Retina (tissue), 1 donor: ENCODE measurements at regions not wholly inside any gene's neighbourhood (a gene's known extent, or its start where the extent isn't known, plus 50 kb on each side); places are given as distances from the start of the nearest gene placed in this dataset.
A peak's percentile ranks its signal among the peaks of the same experiment; 100 is the strongest.
"Not testable (repeated sequence)": the region's sequence is repeated elsewhere in the genome, so short reads cannot be mapped to it uniquely, and the experiment has no call there.

ENCODE experiments used
- DNase-seq: peaks from one replicate; pipeline ENCODE4 v3.0.0-alpha.2; 2016

DNA sequence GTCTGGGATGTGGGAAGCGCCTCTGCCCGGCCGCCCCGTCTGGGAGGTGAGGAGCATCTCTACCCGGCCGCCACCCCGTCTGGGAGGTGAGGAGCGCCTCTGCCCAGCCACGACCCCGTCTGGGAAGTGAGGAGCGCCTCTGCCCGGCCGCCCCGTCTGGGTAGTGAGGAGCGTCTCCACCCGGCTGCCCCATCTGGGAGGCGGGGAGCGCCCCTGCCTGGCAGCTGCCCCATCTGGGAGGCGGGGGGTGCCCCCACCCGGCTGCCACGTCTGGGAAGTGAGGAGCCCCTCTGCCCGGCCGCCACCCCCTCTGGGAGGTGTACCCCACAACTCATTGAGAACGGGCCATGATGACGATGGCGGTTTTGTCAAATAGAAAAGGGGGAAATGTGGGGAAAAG, 288.3 kb downstream of the SPRY1 start:
- not testable (repeated sequence) for DNase-seq

- DNase-seq, result not testable (repeated sequence)
Measured at GRCh38 chr4:123695531-123695930, 298.9 kb downstream of the SPRY1 start.

- DNase-seq, result no peak
Measured at GRCh38 chr4:123696687-123697086, 300.1 kb downstream of the SPRY1 start.

DNA sequence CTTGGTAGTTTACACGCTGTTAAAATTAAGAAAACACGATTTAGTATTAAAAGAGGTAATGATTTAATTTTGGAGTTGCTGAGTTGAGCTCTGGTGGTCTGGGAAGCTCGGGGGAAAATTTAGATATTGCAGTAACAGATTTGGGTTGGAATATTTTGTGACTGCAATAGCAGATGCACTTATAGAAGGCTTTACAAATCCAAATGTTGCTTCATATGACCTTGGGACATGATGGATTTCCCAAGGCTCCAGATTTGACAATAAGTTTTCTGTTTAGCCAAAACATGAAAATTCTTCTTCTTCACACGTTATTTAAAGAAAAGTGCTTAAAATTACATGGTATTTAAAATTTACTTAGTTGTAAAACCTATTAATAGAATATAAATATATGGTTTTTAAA, 302.0 kb downstream of the SPRY1 start:
- DNase-seq, result no peak

DNA sequence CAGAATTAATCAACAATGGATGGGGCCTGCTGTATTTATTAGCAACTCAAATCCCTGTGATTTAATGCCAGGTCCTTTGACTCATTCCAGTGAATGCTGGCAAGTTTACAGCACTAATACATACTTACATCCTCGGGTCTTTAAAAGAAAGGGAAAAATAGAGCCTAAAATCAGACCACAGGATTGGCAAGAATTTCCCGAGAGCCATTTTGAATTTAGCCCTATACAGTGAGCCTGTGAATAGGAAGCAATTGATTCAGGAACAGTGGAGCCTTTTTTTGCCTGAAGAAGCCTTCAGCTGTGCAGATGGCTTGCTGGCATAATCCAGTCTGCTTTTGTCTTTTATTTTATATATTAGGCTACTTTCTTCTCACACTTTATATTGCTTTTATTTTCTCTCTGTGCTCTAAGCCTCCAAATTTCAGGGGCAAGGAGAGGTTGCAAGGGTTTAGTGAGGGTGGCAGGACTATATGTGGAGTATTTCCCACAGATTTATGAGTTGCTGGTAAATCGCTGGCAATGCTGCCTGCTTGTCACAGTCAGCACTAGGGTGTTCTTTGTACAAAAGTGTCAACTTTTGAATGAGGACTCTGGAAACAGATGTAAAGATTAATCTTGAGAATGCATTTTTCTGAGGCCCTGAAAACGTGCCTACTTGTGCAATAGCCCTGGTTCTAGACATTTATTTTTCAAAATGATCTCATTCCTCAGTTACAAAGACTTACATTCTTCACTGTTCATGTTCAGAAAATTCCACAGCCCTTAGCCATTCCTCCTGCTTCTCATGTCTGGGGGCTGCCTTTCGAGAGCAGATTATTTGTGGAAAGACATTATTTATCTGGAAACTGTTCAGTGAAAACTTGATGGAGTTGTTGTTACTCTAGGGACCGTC, 303.5 kb downstream of the SPRY1 start:
- no peak for DNase-seq

DNA sequence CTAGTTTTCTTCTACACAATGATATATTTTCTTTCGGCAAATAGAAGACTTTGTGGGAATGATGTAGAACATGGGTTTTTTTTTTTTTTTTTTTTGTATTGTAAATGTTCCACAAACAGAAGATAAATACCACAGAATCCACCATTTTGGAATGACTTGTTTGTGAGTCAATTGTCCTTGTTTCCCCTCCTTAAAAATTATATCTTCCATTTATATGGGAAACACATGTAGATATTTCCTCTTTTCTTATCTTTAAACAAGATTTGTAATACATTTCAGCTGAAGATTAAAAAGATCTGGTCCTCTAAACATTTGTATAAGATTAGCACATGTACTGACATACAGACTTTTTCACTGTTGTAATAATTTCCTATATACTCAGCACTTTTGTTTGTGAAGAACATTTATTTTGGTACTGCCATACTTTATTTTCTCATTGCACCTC, 304.6 kb downstream of the SPRY1 start:
- no peak for DNase-seq

GRCh38 chr4:123705419-123705818, 308.8 kb downstream of the SPRY1 start:
- DNase-seq, result no peak

- no peak for DNase-seq
Measured at GRCh38 chr4:123706973-123707372, 310.4 kb downstream of the SPRY1 start.

DNA sequence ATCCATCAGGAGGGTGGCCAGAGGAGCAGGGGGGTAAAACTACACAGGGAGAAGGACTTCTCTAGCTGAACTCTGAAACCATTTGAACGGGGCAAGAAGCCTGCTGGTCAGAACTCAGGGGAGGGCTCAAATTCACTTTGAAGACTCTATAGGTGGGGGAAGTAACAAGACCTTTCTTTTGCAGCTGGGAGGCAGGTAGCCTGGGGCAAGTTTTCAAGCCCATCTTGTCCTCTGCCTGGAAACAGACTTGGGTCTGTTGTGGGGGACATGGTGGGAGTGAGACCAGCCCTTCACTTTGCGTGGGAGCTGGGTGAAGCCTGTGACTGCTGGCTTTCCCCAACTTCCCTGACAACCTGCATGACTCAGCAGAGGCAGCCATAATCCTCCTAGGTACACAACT, 312.3 kb downstream of the SPRY1 start:
- DNase-seq, result no peak

DNA sequence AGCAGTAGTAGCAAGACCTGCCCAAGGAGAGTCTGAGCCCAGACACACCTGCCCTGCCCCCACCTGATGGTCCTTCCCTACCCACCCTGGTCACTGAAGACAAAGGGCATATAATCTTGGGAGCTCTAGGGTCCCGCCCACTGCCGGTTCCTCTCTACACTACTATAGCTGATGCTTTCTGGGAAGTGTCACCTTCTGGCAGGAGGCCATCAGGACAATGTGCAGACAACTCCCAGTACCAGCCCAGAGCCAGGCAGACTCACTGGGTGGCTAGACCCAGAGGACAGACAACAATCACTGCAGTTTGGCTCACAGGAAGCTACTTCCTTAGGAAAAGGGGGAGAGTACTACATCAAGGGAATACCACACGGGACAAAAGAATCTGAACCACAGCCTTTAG, 312.7 kb downstream of the SPRY1 start:
- DNase-seq, result no peak

DNA sequence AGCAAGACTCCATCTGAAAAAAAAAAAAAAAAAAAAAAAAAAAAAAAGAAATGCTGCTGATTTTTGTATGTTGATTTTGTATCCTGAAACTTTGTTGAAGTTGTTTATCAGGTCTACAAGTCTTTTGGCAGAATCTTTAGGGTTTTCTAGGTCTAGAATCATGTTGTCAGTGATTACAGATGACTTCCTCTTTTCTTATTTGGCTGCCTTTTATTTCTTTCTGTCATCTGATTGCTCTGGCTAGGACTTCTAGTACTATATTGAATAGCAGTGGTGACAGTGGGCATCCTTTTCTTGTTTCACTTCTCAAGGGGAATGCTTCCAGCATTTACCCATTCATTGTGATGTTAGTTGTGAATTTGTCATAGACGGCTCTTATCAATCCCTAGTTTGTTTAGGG, 334.4 kb downstream of the SPRY1 start:
- no peak for DNase-seq

GRCh38 chr4:123737156-123737555, 340.6 kb downstream of the SPRY1 start:
- DNase-seq, result no peak

GRCh38 chr4:123739806-123740205, 343.2 kb downstream of the SPRY1 start:
- DNase-seq, result no peak

DNA sequence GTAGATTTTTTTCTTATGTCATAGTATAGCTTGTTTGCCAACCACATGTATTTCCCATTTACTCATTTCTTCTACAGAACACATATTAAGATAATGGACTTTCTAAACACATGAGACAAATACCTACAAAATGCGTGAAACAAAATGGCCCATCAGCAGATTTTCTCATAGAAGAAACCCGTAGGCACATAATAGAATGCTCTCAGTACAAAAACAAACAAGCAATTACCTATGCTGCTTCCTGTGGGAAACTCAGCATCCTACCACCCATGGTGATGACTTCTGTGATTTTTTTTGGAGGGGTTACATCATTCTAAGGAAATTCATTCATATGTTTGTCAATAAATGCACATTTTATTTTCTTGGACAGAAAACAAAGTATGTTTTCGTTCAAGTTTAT, 343.6 kb downstream of the SPRY1 start:
- no peak for DNase-seq

DNA sequence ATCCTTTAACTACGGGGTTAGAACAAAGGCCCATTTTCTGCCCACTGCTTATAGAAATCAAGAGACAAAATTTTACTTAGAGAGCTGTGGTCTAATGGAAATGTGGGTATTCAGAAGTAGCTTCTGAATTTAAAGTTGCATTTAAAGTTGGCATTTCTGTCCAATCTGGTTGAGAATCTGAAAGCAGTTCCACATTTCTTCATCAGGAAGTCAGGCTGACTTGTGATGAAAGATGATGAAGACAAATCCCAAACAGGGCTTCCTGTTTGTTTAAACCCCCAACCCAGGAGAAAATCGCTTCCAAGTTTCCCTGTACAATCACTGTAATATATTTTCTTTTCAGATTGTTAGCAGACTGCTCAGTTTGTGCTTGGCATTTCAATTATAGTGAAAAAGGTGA, 345.3 kb downstream of the SPRY1 start:
- DNase-seq, result no peak

DNA sequence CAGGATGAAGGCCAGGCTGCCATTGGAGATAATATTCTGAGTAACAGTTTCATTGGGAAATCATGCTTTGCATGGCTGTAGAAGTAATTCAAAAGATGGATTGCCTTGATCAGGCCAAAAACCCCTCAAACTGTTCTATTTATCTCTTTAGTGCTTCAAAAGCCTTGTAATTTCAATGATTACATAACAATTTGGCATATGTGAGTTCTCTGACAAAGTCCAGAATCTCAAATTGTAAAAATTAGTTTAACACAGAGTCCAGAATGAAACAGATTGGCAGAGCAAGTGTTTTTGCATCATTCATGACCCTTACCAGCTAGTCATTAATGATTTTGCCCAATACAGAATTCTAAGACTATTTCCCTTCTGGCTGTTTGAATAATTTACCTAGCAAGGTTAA, 347.3 kb downstream of the SPRY1 start:
- DNase-seq, result no peak

DNA sequence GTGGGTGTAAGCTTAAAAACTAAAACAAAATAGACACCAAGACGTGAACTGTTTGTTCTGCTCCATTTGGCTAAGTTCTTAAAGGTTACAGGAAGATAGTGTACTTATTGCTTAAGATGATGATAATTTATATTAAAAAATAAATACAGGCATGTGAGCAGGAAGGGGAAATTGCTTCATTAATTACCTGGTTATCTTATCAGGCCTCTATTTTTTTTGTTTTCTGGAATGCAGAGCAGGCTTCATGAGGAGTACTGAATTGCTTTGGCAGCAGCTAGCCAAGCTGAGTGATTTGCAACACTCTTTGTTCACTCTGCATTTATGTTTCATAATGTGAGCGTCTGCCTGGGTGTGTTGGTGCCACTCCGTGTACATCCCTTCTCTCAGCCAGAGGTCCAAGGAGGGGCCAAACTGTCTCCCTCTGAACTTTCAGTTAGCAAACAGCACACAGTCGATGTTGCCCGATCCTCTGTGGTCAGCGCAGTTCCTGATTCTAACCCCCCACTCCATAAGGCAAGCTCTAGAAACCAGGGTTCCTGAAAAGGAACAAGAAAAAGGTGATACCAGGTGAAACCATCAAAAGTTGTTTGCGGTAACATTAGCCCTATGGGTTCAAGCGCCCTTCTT, 348.2 kb downstream of the SPRY1 start:
- DNase-seq, result peak; percentile 22

DNA sequence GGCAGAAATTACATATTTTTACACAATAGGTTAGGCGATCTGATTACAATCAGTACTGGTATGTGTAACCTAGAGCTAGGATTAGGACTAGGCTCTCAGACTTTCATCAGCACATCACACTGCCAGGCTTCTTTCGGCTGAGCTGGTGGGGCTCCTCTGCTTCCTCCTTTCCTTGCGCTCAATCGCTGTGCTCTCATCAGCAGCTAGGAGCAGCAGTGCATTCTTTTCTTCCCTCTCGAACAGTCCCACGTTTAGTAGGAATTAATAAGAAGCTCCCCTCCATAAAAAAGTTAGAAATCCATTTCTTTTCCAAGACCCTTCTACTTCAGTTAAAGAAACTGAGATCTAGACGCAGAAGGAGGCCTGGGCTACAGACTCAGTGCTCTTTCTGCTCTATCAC, 350.4 kb downstream of the SPRY1 start:
- DNase-seq, result no peak

GRCh38 chr4:123748806-123749205, 352.2 kb downstream of the SPRY1 start:
- no peak for DNase-seq

GRCh38 chr4:123749383-123749782, 352.8 kb downstream of the SPRY1 start:
- no peak for DNase-seq

DNA sequence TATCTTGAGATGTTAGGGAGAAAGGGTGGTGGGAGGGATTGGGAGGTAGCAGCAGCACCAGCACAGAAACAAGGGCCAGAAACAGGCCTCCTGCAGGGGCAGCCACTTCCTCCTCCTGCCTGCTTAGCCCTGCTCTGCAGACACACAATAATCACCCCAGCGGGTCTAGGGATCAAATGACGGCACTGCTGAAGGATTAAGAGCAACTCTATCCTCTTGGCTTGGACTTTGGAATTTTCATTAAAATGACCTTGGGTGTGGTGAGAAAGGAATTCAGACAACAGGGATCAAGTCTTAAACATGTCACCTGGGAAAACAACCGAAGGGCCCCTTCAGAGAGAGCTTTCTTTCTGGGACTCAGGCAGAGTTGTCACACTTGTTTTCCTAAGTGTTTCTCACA, 353.4 kb downstream of the SPRY1 start:
- DNase-seq, result peak; percentile 10

GRCh38 chr4:123755655-123756054, 359.1 kb downstream of the SPRY1 start:
- DNase-seq, result no peak

- DNase-seq, result no peak
Measured at GRCh38 chr4:123767806-123768205, 371.2 kb downstream of the SPRY1 start.

- DNase-seq, result no peak
Measured at GRCh38 chr4:123770884-123771283, 374.3 kb downstream of the SPRY1 start.

DNA sequence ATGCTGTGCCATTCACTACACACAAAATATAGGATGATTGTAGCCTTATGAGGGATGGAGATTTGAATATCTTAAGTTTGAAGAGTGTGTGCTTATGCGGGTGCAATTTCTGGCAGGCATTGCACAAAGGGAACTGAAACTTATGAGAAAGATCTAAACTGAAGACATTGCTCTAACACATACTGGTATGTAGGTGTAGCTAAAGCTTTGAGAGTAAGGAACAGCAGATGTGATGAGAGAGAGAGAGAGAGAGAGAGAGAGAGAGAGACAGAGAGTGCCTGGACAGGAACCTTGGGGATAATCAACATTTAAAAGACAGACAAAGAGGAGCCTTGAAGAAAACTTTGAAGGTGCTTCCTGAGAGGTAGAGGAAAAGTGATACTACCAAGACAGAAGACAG, 379.7 kb downstream of the SPRY1 start:
- no peak for DNase-seq
